ENCODE measurements at regions not wholly inside any gene's neighbourhood (a gene's known extent, or its start where the extent isn't known, plus 50 kb on each side); places are given as distances from the start of the nearest gene placed in this dataset.

GRCh38 chr10:56927701-56928100 lies 566.6 kb upstream of the ZWINT start:
- TF ChIP-seq FOXM1 (IDR thresholded peaks at IDR 0.05; ENCODE audit: low read depth) (no peak), RFX5 (IDR thresholded peaks at IDR 0.05; ENCODE audit: low read length) (no peak), RAD21 (IDR thresholded peaks at IDR 0.05; ENCODE audit: low read length) (no peak)
